ENCODE measurements at regions not wholly inside any gene's neighbourhood (a gene's known extent, or its start where the extent isn't known, plus 50 kb on each side); places are given as distances from the start of the nearest gene placed in this dataset.
"Not testable (repeated sequence)": the region's sequence is repeated elsewhere in the genome, so short reads cannot be mapped to it uniquely, and the experiment has no call there.

DNA sequence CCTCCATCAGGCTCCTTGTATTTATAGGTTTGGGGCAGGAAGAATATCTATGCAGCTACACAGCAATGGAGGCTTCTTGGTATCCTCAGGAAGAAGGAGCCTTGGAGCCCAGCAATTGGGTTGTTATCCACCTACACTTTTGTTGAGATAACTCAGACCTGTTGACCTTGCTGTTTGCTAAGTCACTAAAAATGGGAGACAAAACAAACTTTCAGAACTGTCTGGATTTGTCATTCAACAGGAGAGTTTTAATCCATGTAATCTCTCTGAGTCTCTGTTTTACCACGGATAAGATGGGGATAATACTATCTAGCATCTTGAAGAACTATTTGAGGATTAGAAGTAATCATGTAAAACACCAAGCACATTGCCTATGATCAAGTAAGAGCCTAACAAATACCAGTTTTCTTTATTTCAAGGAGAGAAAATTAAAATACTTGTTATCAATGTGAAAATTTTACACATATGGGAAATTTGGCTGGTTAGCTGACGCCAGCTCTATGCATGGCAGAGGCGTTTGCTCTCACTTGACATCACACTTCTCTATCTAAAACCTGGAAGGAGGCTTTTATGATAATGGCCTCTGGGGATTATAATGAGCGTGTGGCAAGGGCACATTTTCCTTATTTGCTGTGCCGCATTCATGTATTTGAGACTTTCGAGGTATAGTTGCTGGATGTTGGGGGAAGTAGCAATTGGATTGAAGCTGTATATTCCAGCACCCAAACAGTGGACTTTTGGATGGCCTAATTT lies 215.6 kb downstream of the PDCD6IP start:
- no peak for DNase-seq

DNA sequence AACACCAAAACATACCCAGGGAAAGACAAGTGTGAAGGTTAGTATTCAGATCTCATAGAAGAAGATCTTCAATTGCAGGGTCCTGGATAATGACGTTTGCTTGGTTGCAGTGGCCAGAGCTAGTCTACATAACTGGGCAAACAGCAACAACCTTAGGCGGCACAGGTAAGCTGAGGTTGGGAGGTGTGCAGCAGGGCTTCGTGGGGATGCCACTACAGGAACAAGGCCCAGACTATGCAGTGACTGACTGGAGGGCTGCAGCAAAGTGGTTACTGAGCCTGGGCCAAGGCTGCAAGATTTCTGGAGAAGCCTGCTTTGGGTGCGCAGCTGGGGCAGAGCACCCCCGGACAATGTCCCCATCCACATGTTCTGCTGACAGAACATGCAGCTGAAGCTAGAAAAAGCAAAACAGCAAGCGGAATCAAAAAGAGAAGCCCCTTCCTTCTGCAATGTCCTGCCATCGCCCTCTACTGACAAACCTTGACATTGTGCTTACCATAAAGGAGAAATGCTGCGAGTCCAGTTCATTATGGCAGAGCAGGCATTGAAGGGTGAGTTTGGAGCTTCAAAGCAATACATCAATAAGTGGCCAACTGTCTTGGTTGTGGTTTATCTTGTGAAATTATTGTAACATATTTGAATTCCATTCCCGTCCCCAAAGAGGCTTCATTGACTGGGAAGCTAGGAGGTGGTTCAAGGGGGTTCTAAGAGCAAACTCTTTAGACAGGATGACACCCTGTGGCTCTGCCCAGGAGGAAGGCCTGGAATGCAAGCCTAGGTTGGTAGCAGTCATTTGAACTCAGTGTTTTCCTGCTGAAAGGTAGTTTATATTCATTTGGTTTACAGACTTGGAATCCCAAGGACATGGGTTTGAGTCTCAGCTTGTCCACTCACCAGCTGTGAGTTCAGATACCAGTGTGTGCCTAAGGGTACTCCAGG lies 217.0 kb downstream of the PDCD6IP start:
- no peak for DNase-seq

DNA sequence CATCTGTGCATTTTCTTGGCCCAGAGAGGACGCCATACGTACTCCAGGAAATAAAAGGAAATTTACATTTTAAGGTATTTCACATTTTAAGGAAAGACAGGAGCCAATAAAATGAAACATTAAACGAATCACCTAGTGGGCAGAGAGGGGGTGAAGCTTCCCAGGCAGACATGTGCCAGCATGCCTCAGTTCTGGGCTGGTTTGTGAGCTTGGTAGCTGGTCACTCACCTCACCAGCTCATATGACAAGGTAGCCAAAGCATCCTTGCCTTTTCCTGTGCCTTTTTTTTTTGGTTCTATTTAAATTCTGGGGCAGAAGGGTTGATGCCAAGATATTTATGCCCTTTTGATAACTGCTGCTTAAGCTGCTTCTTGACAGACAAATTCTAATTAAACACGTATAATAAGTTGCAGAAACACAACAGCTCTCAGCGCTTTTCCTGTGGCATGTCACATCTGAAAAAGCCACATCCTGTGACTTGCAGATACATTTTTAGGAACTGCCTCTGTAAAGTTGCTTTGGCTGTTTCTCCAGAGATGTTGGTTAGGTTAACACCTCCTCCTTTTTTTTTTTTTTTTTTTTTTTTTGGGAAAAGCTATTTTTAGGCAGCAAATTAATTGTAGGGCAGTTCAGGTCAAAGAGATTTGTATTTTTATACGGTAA lies 218.6 kb downstream of the PDCD6IP start:
- no peak for DNase-seq

DNA sequence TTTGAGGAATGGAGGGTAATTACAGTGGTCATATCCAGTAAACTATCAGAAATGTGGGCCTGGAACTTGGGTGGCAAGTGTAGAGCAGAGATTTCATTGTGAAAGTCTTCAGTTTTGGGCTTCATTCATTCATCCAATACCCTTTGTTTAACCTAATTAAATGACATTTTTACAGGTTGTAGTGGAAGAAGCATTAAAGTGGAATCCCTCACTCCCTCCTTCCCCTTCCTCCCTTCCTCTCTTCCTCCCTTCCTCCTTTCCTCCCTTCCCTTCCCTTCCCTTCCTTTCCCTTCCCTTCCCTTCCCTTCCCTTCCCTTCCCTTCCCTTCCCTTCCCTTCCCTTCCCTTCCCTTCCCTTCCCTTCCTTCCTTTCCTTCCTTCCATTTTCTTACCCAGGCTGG lies 219.3 kb downstream of the PDCD6IP start:
- DNase-seq = no peak

DNA sequence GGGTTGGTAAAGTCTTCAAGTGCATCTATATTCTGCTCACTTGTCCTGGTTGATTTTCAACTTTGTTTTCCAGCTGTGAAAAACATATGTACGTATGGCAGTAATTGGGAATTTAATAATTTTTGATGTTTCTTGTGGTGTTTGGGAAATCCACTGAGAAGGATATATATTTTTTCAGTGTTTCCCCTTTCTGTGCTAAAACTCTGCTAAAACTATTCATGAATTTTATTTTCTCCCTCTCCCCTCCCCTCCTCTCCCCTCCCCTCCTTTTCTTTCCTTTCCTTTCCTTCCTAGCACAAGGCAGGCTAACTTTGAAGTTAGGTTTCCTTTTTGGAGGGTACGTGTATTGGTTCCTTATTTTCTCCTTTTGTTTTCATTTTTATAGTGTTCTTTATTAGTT lies 220.7 kb downstream of the PDCD6IP start:
- DNase-seq = no peak

DNA sequence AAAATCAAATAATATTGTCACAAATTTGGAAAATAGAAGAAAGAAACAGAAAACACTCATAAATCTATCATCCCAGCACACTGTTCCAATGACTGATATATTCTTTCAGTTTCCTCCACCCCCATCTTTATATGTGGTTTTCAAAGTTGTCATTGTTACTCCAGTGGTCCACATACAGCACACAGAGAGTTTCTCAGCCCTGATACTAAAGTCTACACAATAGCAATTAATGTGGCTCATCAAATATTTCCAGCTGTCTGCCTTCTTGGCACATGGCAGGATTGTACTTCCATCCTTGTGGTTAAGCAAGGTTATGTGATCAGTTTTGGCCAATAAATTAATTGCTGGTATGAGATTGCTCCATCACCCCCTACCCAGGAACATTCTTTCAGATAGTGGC lies 221.7 kb downstream of the PDCD6IP start:
- DNase-seq = no peak

DNA sequence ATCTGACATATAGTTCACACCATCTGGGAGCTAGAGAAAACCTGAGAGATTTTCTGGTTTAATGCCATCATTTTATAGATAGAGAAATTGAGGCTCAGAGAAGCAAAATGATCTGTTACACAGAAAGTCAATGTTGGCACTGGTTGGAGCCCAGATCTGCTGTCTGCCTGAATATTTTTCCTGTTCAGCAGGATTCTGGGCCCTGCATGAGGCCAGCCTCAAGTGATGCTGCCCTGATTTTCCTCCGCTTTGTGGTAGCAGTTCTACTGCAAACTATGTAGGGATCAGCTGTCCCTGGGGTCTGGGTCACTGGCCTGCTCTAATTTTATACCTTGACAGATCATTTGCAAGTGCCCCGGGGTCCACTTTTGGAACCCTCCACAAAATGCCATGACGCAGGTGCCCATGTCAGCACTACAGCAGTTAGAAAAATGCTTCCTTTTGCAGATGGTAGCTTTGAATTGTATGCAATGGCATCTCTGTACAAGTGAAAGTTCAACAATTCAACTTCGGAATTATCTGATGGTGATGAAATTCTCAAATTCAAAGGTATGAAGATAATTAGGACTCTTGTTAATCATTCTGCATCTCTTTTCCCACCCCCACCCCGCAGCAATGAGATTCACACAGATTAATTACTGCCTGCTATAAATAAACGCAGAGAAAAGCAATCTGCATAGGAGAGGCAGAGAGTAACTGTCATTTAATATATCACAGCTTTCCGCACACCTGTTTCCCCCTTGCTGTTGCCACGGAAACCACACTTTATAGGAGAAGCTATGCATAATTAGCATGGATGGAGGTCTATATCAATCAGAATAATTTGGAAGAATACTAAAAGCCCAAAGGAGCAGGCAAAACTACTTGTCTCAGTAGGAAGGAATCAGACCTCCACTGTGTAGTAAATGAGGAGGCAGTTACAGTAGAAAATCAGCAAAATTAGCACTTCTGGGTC lies 222.6 kb downstream of the PDCD6IP start:
- no peak for DNase-seq

DNA sequence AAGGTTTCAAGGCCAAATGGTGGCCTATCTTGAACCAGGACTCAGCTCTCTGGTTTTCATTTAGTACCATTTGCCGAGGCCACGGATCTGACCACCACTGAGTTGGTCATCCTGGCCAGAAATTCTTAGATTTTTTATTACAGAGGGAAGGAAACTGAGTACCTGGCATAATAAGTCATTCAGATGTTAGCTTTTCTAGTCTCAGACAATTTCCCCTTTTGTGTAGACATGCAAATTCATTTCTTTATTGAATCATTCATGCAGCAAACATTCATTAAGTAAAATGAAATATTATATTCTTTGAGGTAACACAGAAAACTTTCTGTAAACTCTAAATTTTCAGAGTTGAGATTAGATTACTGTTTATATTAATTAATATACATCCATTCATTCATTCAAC lies 223.7 kb downstream of the PDCD6IP start:
- DNase-seq = no peak

DNA sequence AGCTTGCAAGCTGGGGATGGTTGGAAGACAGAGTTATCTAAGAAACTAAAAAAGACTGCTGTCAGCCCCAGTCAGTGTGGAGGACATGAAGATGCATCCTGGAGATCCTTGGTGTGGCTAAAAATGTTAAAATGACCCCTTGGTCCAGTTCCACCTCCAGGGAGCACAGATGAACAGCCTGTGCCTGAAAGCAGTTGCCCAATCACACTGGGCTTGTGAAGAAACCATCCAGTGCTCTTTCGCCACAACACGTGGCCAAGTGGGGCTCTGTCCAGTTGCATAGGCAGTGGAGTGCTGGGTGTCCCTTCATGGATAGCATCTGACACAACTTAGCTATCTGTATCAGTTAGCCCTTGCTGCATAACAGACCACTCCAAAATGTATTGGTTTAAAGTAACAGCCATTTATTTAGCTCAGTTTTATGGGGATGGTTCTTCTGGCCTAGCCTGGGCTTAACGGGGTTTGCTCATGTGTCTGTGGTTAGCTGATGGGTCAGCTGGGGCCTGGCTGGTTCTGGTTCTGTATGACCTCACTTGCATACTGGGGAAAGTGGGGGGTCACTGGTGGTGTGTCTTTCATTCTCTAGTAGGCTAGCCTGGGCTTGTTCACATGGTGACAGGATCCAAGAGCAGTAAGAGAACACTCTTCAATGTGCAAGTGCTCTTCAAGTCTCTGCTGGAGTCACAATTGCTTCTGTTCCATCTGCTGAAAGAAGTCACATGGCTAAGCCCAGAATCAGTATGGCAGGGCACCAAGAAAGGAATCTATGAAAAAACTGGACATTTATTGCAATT lies 226.2 kb downstream of the PDCD6IP start:
- DNase-seq = no peak

DNA sequence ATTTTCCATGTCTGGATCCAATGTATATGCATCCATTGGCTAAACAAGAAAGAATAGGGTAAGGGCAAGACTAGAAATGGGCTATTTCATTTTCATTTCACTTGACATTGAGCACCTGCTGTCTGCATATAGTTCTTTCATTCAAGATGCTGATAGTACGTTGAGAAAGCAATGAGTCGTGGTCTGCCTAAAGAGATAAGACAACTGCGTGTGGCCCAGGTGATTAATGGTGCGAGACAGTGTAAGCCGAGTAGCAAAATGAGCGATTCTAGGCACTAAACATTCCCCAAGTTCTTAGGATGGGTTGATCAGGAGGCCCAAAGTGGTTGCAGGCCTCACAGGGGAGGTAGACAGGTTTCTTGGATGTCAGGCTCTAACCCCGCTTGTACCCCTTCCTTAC lies 235.4 kb downstream of the PDCD6IP start:
- no peak for DNase-seq

DNA sequence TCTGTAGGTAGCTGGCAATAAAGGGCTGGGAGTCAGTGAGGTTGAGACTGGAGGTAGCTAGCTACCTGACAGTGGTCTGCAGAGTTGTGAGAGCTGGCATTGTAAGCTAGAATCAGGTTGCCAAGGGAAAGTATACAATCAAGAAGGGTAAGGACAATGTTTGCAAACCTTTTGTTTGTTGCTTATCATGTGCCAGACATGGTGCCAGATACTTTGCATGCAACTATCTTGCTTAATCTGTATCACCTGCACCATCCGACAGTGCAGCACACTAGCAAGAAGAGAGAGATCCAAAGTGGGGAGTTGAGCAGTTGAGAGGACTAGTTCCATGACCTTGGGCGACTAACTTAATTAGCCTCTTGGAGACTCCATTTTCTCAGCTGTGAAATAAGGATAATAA lies 236.4 kb downstream of the PDCD6IP start:
- no peak for DNase-seq

DNA sequence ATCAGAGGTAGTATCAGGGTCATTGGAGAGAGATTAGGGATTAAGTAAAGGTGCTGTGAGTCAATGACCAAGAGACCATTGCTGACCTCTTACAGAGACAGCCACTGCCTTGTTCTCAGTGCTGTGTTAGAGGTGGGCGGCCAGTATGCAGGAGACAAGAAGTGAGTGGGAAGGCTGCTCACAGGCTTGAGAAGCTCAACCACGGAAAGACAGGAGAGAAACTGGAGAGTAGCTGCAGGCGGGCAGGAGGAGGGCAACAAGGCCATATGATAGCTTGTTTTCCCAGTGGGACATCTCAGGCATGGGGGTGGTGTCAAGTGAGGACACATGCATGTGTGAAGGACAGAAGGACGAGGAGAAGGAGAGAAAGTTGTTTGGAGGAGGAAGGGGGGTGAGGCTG lies 237.3 kb downstream of the PDCD6IP start:
- no peak for DNase-seq

DNA sequence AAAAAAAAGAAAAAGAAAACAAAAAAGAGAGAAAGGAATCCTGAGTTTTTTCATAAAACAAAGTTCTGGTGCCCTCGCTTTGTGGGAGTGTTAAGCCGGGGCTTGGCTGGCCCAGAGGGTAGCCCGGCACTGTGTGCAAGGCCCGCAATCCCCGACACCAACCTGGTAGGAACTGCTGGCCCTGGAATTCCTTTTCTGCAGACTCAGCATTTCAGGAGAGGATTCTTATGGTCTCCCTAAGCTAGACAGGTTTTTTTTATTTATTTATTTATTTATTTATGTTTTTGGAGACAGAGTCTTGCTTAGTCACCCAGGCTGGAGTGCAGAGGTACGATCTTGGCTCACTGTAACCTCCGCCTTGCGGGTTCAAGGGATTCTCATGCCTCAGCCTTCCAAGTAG lies 238.8 kb downstream of the PDCD6IP start:
- DNase-seq = no peak

DNA sequence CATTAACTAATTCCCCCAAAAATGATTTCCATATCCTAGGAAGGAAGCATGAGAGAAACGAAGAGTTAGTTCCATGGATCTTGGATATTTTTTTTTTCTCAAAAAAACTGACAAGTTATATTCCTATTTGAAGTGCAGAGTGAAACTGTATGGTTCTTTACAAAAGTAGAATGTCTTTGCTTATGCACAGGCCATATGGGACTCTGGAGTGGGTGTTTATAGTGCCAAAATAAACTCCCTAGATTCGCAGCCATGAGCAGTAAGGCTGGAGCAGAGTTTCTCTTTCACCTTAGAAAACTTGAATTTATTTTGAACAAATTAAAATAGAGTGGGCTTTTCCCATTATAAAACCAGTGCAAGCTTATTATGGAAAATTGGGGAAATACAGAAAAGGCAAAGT lies 239.7 kb downstream of the PDCD6IP start:
- DNase-seq = no peak

DNA sequence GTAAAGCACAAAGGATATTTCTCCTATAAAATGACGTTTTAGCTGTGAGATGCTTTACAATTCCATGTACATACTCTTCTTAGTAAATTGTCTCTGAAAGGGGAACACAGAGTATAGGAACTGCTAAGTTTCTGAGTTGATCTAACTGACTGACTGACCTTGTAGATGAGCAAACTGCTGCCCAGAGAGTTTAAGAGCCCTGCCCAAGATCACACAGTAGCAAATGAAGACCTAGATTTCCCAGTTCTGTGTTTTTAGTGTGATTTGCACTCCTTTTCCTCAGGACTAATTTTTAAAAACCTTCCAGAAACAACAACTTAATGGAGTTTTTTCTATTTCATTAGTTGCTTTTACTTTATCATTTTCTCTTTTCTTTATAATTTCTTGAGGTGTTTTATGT lies 247.7 kb downstream of the PDCD6IP start:
- no peak for DNase-seq

DNA sequence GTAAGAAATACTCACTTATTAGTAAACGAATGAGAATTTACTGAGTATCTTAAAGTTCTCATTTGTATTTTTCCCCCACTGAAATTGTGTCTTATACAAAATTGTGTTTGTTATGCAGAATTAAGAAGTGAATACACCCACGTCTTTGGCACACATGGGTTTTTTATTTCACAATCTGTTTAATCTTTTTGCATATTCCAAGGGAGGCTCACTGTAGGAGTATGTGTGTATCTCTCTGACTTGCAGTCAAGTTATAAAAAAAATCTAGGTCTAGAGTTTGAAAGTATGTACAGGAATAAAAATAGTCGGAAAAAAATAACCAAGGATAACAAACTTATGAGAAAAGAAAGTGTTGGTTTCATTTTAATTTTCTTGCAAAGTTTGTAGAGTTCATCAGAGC lies 255.2 kb downstream of the PDCD6IP start:
- DNase-seq = no peak

DNA sequence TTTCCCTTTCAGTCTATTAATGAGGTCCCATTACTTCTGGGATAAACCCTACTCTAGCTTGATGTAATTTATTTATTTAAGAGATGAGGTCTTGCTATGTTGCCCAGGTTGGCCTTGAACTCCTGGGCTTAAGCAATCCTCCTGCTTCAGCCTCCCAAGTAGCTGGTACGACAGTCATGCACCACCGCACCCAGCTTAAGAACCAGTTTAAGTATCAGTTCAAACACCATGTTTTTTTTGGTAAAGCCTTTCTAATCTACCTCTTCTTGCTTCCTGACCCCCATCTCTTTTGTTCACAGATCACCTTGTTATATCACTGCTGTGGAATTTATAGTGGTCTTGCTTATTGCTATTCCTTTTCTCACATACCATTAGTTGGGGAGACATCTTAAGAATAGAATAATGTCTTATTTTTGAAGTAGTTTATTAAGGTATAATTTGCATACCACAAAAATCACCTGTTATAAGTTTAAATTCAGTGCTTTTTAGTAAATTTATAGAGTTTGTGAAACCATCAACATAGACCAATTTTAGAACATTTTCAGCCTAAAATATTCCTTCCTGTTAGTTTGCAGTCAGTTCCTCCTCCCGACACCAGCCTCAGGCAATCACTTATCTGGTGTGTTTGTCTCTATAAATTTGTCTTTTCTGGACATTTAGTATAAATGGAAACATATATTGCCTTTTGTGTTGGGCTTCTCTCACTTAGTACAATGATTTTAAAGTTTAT lies 257.9 kb downstream of the PDCD6IP start:
- DNase-seq = no peak

DNA sequence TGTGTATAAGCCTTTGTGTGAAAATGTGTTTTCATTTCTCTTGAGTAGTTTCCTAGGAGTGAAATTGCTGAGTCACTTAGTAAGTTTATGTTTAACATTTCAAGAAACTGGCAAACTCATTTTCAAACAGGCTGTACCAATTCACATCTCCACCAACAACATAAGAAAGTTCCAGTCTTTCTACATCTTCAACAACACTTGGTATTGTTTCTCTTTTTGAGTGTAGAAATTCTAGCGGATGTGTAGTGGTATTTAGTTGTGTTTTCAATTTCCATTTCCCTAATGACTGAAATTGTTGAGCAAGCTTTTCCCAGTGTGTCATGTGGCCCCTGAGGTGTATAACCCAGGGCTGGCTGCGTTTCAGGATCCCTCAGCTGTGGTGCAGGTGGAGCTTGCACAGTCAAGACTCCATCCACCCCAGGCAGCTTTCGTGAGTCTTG lies 258.5 kb downstream of the PDCD6IP start:
- no peak for DNase-seq

DNA sequence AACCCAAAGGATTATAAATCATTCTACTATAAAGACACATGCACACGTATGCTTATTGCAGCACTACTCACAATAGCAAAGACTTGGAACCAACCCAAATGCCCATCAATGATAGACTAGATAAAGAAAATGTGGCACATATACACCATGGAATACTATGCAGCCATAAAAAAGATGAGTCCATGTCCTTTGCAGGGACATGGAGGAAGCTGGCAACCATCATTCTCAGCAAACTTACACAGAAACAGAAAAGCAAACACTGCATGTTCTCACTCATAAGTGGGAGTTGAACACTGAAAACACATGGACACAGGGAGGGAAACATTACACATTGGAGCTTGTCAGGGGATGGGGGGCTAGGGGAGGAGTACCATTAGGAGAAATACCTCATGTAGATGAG lies 262.6 kb downstream of the PDCD6IP start:
- not testable (repeated sequence) for DNase-seq

DNA sequence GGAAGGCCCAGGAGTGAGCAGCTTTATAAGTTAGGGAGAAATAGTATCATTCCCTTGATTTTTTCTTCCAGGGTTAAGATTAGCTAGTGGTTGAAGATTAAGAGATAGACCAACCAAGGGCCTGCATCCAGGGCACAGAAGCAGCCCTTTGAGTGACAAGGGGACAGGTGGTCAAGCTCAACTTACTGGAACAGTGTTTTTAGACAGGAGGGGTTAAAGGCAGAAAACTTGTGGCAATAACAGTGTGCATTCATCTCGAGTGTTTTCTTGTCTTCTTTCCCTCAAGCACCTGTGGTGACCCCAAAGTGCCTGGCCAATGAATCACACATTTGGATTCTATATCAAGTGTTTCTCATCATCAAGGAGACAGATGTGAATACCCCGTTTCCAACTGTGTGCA lies 267.5 kb downstream of the PDCD6IP start:
- no peak for DNase-seq

DNA sequence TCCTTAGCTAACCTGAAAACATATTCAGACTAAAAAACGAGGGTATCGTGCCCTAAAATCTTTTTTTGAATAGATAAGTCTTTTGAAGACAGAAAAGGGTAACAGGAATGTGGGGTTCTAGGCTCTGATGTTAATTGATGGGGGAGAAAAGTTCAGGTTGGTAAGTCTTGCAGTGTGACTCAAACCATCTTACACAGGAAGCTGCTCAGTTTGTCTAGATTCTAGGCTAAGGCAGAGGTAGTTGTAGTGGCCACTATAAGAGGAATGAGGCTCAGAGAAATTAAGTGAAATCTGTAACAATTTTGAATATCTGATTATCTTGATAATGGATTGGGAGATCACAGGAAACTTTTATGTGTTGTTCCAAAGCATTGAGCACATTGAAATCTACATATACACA lies 267.9 kb downstream of the PDCD6IP start:
- no peak for DNase-seq

All from NCI-H1436 treated with DMSO at 0.1 percent for 48 hours (cell line).